ENCODE measurements at regions not wholly inside any gene's neighbourhood (a gene's known extent, or its start where the extent isn't known, plus 50 kb on each side); places are given as distances from the start of the nearest gene placed in this dataset.

DNA sequence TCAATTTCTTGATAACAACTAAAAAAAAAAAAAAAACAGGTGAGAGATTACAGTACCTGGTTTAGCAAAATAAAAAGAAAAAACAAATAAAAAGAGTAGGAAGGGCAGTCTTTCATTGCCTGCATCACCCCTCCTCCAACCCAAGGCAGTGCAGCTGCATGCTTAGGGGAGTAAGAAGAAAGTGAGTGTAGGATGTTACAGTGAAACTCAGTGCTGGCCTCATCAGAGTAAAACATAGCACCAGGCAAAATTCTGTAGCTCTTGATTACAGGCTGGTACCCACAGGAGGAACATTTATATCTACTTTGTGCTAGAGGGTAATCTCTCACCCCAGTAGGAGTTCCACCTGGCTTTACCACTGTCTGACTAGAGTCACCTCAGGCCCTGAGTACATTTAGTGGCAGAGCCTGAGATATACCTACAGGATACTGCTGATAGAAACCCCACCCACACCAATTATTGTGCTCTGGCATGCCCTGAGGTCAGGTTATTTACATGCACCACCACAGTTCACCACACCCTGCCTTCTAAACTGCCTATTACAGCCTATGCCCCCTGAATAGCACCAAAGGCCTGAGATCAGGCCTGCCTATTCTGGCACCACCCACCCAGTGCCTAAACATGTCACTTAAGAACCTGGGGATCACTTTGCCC, 241.6 kb downstream of the PAPSS1 start:
- CTCF ChIA-PET, result no interaction called here

DNA sequence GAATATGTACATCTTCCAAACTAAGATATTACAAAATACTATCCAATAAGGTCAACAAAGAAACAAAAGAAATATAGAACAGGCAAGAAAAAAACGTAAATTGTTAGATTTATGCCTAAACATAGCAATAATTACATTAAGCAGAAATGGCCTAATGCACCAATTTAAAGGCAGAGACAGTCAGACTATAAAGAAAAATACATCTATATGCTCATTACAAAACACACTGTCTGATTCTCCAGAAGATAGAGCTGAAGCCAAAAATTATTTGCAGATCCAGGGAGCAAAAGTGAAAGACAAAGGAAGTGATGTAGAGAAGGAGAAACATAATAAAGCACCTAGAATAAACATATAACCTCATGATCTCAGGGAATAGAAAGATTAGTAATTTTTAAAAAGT, 246.9 kb downstream of the PAPSS1 start:
- intact Hi-C loops (cut with micrococcal nuclease; ENCODE audit: unreplicated experiment), result no loop called here
- Histone ChIP-seq H3K4me1 (ENCODE audit: insufficient read depth, low read length, poor library complexity, severe bottlenecking) (peaks cover 16% of the 10 kb centered on the region), H3K27ac (ENCODE audit: low read depth, low read length, poor library complexity, severe bottlenecking) (no peak overlapping the region), H3K9me3 (ENCODE audit: low read depth, low read length, poor library complexity, severe bottlenecking) (no peaks in the 10 kb centered on the region), H3K4me3 (ENCODE audit: low read depth, low read length, poor library complexity, severe bottlenecking) (no peak overlapping the region), H3K36me3 (ENCODE audit: insufficient read depth, low read length, poor library complexity, severe bottlenecking) (no peaks in the 10 kb centered on the region), H3K27me3 (replicated peaks; ENCODE audit: insufficient read depth, low read depth, low read length, poor library complexity) (no peaks in the 10 kb centered on the region)
- no peak for TF ChIP-seq EZH2 (IDR thresholded peaks at IDR 0.05; ENCODE audit: borderline replicate concordance, low read depth, low read length, poor library complexity, severe bottlenecking)
- TF ChIP-seq, protein P1, sequence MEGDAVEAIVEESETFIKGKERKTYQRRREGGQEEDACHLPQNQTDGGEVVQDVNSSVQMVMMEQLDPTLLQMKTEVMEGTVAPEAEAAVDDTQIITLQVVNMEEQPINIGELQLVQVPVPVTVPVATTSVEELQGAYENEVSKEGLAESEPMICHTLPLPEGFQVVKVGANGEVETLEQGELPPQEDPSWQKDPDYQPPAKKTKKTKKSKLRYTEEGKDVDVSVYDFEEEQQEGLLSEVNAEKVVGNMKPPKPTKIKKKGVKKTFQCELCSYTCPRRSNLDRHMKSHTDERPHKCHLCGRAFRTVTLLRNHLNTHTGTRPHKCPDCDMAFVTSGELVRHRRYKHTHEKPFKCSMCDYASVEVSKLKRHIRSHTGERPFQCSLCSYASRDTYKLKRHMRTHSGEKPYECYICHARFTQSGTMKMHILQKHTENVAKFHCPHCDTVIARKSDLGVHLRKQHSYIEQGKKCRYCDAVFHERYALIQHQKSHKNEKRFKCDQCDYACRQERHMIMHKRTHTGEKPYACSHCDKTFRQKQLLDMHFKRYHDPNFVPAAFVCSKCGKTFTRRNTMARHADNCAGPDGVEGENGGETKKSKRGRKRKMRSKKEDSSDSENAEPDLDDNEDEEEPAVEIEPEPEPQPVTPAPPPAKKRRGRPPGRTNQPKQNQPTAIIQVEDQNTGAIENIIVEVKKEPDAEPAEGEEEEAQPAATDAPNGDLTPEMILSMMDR (conservative IDR thresholded peaks at IDR 0.05; ENCODE audit: low read depth, low read length), result no peak
- ChIA-PET CTCF (no interaction called here), POLR2A (ENCODE audit: low non-redundant PET) (no interaction called here)
- no TSS peak for BruUV-seq (replicated peaks)
- DNase-seq (ENCODE audit: low spot score), result no peak

More for the DNA sequence above, 241.6 kb downstream of the PAPSS1 start:
- no peak for TF ChIP-seq EZH2 (IDR thresholded peaks at IDR 0.05; ENCODE audit: borderline replicate concordance, low read depth, low read length, poor library complexity, severe bottlenecking)
- TF ChIP-seq, protein P1 (conservative IDR thresholded peaks at IDR 0.05; ENCODE audit: low read depth, low read length), result no peak
- no peak for DNase-seq (ENCODE audit: low spot score)
- no peak overlapping the region for H3K4me3 ChIP-seq (ENCODE audit: low read depth, low read length, poor library complexity, severe bottlenecking)
- POLR2A ChIA-PET (ENCODE audit: low non-redundant PET), result no interaction called here
- no peaks in the 10 kb centered on the region for H3K4me1 ChIP-seq (ENCODE audit: insufficient read depth, low read length, poor library complexity, severe bottlenecking)
- H3K36me3 ChIP-seq (ENCODE audit: insufficient read depth, low read length, poor library complexity, severe bottlenecking), result no peaks in the 10 kb centered on the region
- no TSS peak for BruUV-seq (replicated peaks)
- H3K27ac ChIP-seq (ENCODE audit: low read depth, low read length, poor library complexity, severe bottlenecking), result no peak overlapping the region
- intact Hi-C loops (cut with micrococcal nuclease; ENCODE audit: unreplicated experiment), result no loop called here
- H3K9me3 ChIP-seq (ENCODE audit: low read depth, low read length, poor library complexity, severe bottlenecking), result peaks cover 8% of the 10 kb centered on the region
- H3K27me3 ChIP-seq (replicated peaks; ENCODE audit: insufficient read depth, low read depth, low read length, poor library complexity), result no peaks in the 10 kb centered on the region

DNA sequence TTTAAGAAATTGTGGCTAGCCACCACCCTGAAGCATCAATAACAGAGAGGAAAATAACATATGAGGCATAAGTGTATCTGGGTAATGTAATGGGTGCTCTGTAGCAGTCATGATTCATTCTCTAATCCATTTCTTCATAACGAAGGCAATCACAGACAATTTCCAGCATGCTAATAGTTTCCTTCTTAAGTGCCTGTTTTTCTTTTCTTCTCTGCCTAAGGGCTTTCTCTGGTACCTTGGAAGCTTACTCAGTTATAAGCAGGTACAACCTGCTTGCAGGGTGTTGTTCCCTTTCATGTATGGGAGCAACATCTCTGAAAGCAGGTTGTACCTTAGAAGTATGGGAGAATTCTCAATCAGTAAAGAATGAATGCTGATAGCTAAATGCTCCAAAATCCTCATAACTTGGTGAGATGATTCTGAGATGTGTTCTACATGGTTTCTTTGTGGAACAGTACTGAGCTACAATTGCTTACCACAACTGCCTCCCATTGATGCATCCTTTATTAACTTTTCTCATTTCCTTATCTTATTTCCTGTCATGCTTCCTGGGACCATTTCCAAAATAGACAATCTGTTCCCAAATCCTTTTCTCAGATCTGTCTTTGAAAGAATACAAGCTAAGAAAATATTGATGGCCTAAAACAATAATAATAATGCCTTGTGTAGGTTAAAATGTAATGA, 247.6 kb downstream of the PAPSS1 start:
- CTCF ChIA-PET, result no interaction called here
- no peak for TF ChIP-seq EZH2 (IDR thresholded peaks at IDR 0.05; ENCODE audit: borderline replicate concordance, low read depth, low read length, poor library complexity, severe bottlenecking)
- TF ChIP-seq, protein P1 (conservative IDR thresholded peaks at IDR 0.05; ENCODE audit: low read depth, low read length), result no peak
- H3K4me3 ChIP-seq (ENCODE audit: low read depth, low read length, poor library complexity, severe bottlenecking), result no peak overlapping the region
- BruUV-seq (replicated peaks), result no TSS peak
- H3K9me3 ChIP-seq (ENCODE audit: low read depth, low read length, poor library complexity, severe bottlenecking), result no peaks in the 10 kb centered on the region
- H3K27ac ChIP-seq (ENCODE audit: low read depth, low read length, poor library complexity, severe bottlenecking), result peak overlapping the region; percentile 55
- POLR2A ChIA-PET (ENCODE audit: low non-redundant PET), result no interaction called here
- peak; percentile 69 for DNase-seq (ENCODE audit: low spot score)
- H3K27me3 ChIP-seq (replicated peaks; ENCODE audit: insufficient read depth, low read depth, low read length, poor library complexity), result no peaks in the 10 kb centered on the region
- intact Hi-C loops (cut with micrococcal nuclease; ENCODE audit: unreplicated experiment), result no loop called here
- no peaks in the 10 kb centered on the region for H3K36me3 ChIP-seq (ENCODE audit: insufficient read depth, low read length, poor library complexity, severe bottlenecking)
- H3K4me1 ChIP-seq (ENCODE audit: insufficient read depth, low read length, poor library complexity, severe bottlenecking), result peaks cover 16% of the 10 kb centered on the region

Data from A673 (cell line).